Right lobe of liver (tissue), 4 donors: ENCODE measurements at regions not wholly inside any gene's neighbourhood (a gene's known extent, or its start where the extent isn't known, plus 50 kb on each side); places are given as distances from the start of the nearest gene placed in this dataset.

Experiments
- CTCF ChIP-seq, 4 donors: fragments of 200-600 bp in 3 of 4; fragments of 450-650 bp in 1 of 4; IDR thresholded peaks; one replicate each; pipeline versions ENCODE4 v1.5.1 to v1.8.0; 2016 to 2022; ENCODE audit warnings: antibody characterized with exemption in 4 of 4, mild to moderate bottlenecking in 2 of 4
- POLR2A ChIP-seq: fragments of 450-650 bp; IDR thresholded peaks from one replicate; pipeline ENCODE4 v1.6.1; 2017; ENCODE audit warnings: antibody characterized with exemption, mild to moderate bottlenecking
- donor health status: DM: no; HTN: no; CAD: no.
- donor health status: DM: no; HTN: no; CAD: no.
- donor health status: DM: no; HTN: yes; CAD: no.

- TF ChIP-seq CTCF (IDR thresholded peaks at IDR 0.05) (no peak), POLR2A (no peak)
Observed at GRCh38 chr5:74182603-74183002, 457.9 kb downstream of the ENC1 start.
